ENCODE measurements at regions not wholly inside any gene's neighbourhood (a gene's known extent, or its start where the extent isn't known, plus 50 kb on each side); places are given as distances from the start of the nearest gene placed in this dataset.

GRCh38 chr1:99086057-99086456 is 81.4 kb upstream of the PLPPR5 start:
- H3K27me3 ChIP-seq (replicated peaks in 1 of 2; ENCODE audit: control insufficient read depth in 2 of 2, insufficient read depth in 2 of 2, low read length in 1 of 2), result no peaks in the 10 kb centered on the region
- TF ChIP-seq TCF7 (IDR thresholded peaks at IDR 0.05; ENCODE audit: borderline replicate concordance), result peak; percentile 59; the same call in 1 of the 2 replicates
- 0 out of 2 replicates have a peak, but pooled peaks have one; percentile 47 for TF ChIP-seq MEF2A (IDR thresholded peaks at IDR 0.05; ENCODE audit: insufficient read depth, low read depth, low read length)
- peak; percentile 51 for TF ChIP-seq JUNB (IDR thresholded peaks at IDR 0.05)
- TF ChIP-seq ATF2 (IDR thresholded peaks at IDR 0.05; ENCODE audit: low read length), result 0 out of 2 replicates have a peak, but pooled peaks have one; percentile 17
- 0 out of 2 replicates have a peak, but pooled peaks have one; percentile 34 for TF ChIP-seq NFIC (IDR thresholded peaks at IDR 0.05; ENCODE audit: low read depth, low read length)
- TF ChIP-seq PBX3 (IDR thresholded peaks at IDR 0.05; ENCODE audit: insufficient replicate concordance, low read depth, low read length), result no peak
- no peak for TF ChIP-seq CREM (IDR thresholded peaks at IDR 0.05; ENCODE audit: low read depth)
- POLR2A ChIA-PET, result no interaction called here
- CTCF ChIA-PET, result no interaction called here
- intact Hi-C loops (cut with micrococcal nuclease; ENCODE audit: unreplicated experiment), result no loop called here
- BruUV-seq (replicated peaks), result no TSS peak
- RAD21 ChIA-PET (ENCODE audit: unreplicated experiment), result no interaction called here
- no peak overlapping the region for H3K9ac ChIP-seq (ENCODE audit: control insufficient read depth, insufficient read depth, low read length)
- no peaks in the 10 kb centered on the region; the same call in 1 of the 2 replicates for H3K4me1 ChIP-seq (ENCODE audit: control insufficient read depth, insufficient read depth, low read length)
- no peak overlapping the region for H3K4me2 ChIP-seq (ENCODE audit: control insufficient read depth, insufficient read depth)
- no peak overlapping the region for H3K4me3 ChIP-seq
- no peak overlapping the region for H2AFZ ChIP-seq (ENCODE audit: control insufficient read depth, low read depth, low read length)
- WGBS (ENCODE audit: insufficient coverage, insufficient replicate concordance, low lambda C conversion rate, missing lambda C conversion rate), result 0% methylated on average over 1 of the region's 1 CpG
- ATAC-seq (no peak; the same call in 2 of the 3 replicates), DNase-seq (ENCODE audit: low read depth, low spot score) (no peak), FAIRE-seq (no peak)
- SMC1A ChIA-PET (ENCODE audit: uncharacterized antibody, unreplicated experiment), result no interaction called here
- no peaks in the 10 kb centered on the region for H3K79me2 ChIP-seq (ENCODE audit: control insufficient read depth, insufficient read depth, low read length)
- H3K36me3 ChIP-seq (ENCODE audit: control insufficient read depth in 2 of 2, insufficient read depth in 2 of 2, low read length in 1 of 2), result no peaks in the 10 kb centered on the region
- H3K9me3 ChIP-seq (replicated peaks; ENCODE audit: control insufficient read depth, insufficient read depth, low read length), result no peaks in the 10 kb centered on the region
- no peaks in the 10 kb centered on the region for H4K20me1 ChIP-seq (ENCODE audit: control insufficient read depth, insufficient read depth)
- no peak overlapping the region for H3K27ac ChIP-seq (ENCODE audit: control insufficient read depth, insufficient read depth)
- in situ Hi-C loops (cut with MboI), result no loop called here

All from GM12878 (cell line).